HL-60 (cell line): ENCODE measurements at regions not wholly inside any gene's neighbourhood (a gene's known extent, or its start where the extent isn't known, plus 50 kb on each side); places are given as distances from the start of the nearest gene placed in this dataset.

ENCODE experiments used
- POLR2AphosphoS5 ChIP-seq: IDR thresholded peaks from 2 replicates; pipeline ENCODE4 v1.6.1; 2012; ENCODE audit warnings: low read depth
- SPI1 ChIP-seq: IDR thresholded peaks from 2 replicates; pipeline ENCODE4 v1.6.1; 2012; ENCODE audit warnings: low read depth, mild to moderate bottlenecking, borderline replicate concordance
- TF ChIP-seq, protein P1 (sequence below): IDR thresholded peaks from one replicate; pipeline ENCODE4 v1.5.1; 2011; ENCODE audit warnings: low read length, control low read depth, inconsistent platforms; ENCODE audit not compliant: insufficient read depth
- TF ChIP-seq, protein P2 (sequence below): IDR thresholded peaks from 2 replicates; pipeline ENCODE4 v1.6.1; 2012; ENCODE audit warnings: low read depth; ENCODE audit not compliant: insufficient replicate concordance

DNA sequence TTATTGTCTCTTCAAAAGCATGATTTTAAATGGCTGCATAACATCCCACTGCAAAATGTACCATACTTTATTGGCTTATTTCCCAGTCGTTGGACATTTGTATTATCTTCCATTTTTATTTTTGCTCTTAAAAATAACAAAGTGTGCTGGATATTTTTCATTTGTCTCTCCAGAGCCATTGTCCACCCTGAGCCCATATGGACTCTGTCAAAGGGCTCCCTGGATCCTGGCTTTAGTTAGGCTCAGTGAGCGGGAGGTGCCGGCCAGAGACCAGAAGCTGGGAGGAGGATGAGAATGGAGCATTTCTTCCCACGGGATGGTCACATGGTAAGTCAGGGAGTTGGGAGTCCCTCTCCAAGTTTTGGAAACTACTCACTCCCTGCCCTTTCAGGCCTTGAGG, 296.9 kb downstream of the NUAK1 start:
- TF ChIP-seq, protein P1, sequence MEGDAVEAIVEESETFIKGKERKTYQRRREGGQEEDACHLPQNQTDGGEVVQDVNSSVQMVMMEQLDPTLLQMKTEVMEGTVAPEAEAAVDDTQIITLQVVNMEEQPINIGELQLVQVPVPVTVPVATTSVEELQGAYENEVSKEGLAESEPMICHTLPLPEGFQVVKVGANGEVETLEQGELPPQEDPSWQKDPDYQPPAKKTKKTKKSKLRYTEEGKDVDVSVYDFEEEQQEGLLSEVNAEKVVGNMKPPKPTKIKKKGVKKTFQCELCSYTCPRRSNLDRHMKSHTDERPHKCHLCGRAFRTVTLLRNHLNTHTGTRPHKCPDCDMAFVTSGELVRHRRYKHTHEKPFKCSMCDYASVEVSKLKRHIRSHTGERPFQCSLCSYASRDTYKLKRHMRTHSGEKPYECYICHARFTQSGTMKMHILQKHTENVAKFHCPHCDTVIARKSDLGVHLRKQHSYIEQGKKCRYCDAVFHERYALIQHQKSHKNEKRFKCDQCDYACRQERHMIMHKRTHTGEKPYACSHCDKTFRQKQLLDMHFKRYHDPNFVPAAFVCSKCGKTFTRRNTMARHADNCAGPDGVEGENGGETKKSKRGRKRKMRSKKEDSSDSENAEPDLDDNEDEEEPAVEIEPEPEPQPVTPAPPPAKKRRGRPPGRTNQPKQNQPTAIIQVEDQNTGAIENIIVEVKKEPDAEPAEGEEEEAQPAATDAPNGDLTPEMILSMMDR, result no peak
- no peak for TF ChIP-seq SPI1
- TF ChIP-seq, protein P2, sequence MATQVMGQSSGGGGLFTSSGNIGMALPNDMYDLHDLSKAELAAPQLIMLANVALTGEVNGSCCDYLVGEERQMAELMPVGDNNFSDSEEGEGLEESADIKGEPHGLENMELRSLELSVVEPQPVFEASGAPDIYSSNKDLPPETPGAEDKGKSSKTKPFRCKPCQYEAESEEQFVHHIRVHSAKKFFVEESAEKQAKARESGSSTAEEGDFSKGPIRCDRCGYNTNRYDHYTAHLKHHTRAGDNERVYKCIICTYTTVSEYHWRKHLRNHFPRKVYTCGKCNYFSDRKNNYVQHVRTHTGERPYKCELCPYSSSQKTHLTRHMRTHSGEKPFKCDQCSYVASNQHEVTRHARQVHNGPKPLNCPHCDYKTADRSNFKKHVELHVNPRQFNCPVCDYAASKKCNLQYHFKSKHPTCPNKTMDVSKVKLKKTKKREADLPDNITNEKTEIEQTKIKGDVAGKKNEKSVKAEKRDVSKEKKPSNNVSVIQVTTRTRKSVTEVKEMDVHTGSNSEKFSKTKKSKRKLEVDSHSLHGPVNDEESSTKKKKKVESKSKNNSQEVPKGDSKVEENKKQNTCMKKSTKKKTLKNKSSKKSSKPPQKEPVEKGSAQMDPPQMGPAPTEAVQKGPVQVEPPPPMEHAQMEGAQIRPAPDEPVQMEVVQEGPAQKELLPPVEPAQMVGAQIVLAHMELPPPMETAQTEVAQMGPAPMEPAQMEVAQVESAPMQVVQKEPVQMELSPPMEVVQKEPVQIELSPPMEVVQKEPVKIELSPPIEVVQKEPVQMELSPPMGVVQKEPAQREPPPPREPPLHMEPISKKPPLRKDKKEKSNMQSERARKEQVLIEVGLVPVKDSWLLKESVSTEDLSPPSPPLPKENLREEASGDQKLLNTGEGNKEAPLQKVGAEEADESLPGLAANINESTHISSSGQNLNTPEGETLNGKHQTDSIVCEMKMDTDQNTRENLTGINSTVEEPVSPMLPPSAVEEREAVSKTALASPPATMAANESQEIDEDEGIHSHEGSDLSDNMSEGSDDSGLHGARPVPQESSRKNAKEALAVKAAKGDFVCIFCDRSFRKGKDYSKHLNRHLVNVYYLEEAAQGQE, result no peak
- no peak for TF ChIP-seq POLR2AphosphoS5
